ENCODE measurements at regions not wholly inside any gene's neighbourhood (a gene's known extent, or its start where the extent isn't known, plus 50 kb on each side); places are given as distances from the start of the nearest gene placed in this dataset.

DNA sequence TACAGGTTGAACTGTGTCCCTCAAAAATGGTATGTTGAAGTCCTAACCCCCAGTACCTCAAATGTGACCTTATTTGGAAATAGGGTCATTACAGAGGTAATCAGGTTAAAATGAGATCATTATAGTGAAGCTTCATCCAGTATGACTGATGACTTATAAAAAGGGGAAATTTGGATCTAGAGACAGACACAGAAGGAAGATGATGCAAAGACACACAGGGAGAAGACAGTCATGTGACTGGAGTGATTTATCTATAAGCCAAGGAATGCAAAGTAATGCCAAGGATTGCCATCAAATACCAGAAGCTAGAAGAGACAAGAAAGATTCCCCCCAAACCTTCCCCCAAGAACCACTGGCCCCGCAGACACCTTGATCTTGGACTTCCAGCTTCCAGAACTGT lies 155.2 kb downstream of the RBMX2 start:
- CTCF ChIA-PET, result interaction anchor here (0.8 to 0.9 kb wide), 2 partner anchors 17 to 360 kb away, joined by 3 to 4 read pairs; no protein-coding TSS in a partner anchor
- POLR2A ChIA-PET, result no interaction called here
- DNase-seq (ENCODE audit: low read depth, low spot score), result no peak

More for the DNA sequence above, 155.2 kb downstream of the RBMX2 start:
- TF ChIP-seq POLR2AphosphoS5 (IDR thresholded peaks at IDR 0.05; ENCODE audit: insufficient read depth, low read depth, low read length), result no peak
- no peak for TF ChIP-seq FOS (IDR thresholded peaks at IDR 0.05; ENCODE audit: borderline replicate concordance, insufficient read depth, low read length)
- TF ChIP-seq JUN (IDR thresholded peaks at IDR 0.05; ENCODE audit: borderline replicate concordance, insufficient read depth, insufficient read length, low read depth), result no peak
- TF ChIP-seq GATA2 (IDR thresholded peaks at IDR 0.05; ENCODE audit: insufficient read depth, insufficient read length, low read depth, low read length), result no peak
- TF ChIP-seq POLR2A (IDR thresholded peaks at IDR 0.05; ENCODE audit: low read depth, low read length), result no peak
- TF ChIP-seq, protein P1, sequence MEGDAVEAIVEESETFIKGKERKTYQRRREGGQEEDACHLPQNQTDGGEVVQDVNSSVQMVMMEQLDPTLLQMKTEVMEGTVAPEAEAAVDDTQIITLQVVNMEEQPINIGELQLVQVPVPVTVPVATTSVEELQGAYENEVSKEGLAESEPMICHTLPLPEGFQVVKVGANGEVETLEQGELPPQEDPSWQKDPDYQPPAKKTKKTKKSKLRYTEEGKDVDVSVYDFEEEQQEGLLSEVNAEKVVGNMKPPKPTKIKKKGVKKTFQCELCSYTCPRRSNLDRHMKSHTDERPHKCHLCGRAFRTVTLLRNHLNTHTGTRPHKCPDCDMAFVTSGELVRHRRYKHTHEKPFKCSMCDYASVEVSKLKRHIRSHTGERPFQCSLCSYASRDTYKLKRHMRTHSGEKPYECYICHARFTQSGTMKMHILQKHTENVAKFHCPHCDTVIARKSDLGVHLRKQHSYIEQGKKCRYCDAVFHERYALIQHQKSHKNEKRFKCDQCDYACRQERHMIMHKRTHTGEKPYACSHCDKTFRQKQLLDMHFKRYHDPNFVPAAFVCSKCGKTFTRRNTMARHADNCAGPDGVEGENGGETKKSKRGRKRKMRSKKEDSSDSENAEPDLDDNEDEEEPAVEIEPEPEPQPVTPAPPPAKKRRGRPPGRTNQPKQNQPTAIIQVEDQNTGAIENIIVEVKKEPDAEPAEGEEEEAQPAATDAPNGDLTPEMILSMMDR (IDR thresholded peaks at IDR 0.05; ENCODE audit: extremely low read depth in 1 of 2, insufficient read depth in 1 of 2, low read depth in 1 of 2, low read length in 2 of 2), result no peak
- TF ChIP-seq EZH2 (IDR thresholded peaks at IDR 0.05; ENCODE audit: borderline replicate concordance, low read depth, low read length, severe bottlenecking), result no peak
- no peak for TF ChIP-seq MYC (IDR thresholded peaks at IDR 0.05; ENCODE audit: low read depth, low read length)
- TF ChIP-seq, protein P2, sequence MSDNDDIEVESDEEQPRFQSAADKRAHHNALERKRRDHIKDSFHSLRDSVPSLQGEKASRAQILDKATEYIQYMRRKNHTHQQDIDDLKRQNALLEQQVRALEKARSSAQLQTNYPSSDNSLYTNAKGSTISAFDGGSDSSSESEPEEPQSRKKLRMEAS (IDR thresholded peaks at IDR 0.05; ENCODE audit: insufficient read depth, insufficient read length), result no peak
- H3K36me3 ChIP-seq (ENCODE audit: control insufficient read depth in 2 of 2, extremely low read depth in 1 of 2, insufficient read depth in 2 of 2, low read length in 2 of 2), result no peaks in the 10 kb centered on the region
- H3K79me2 ChIP-seq (ENCODE audit: control insufficient read depth, insufficient read depth, low read length), result no peaks in the 10 kb centered on the region
- H2AFZ ChIP-seq (ENCODE audit: low read depth, low read length), result no peak overlapping the region
- no peak overlapping the region for H3K27ac ChIP-seq (ENCODE audit: insufficient read depth, low read depth, low read length)
- dilution Hi-C loops (cut with MboI; ENCODE audit: extremely low pct_ligation_motif_present, low sequenced_read_pairs) (no loop called here), intact Hi-C loops (cut with micrococcal nuclease) (no loop called here)
- no peaks in the 10 kb centered on the region for H3K9me1 ChIP-seq (replicated peaks; ENCODE audit: control insufficient read depth, extremely low read depth, insufficient read depth, low read length)
- H4K20me1 ChIP-seq (replicated peaks; ENCODE audit: control insufficient read depth, extremely low read depth, insufficient read depth, low read length), result no peaks in the 10 kb centered on the region
- no peak for FAIRE-seq
- H3K4me2 ChIP-seq (ENCODE audit: insufficient read depth, low read length), result no peak overlapping the region
- no TSS peak for BruUV-seq (replicated peaks)
- H3K27me3 ChIP-seq (ENCODE audit: control insufficient read depth in 2 of 2, insufficient read depth in 2 of 2, low read length in 2 of 2), result no peaks in the 10 kb centered on the region
- H3K4me1 ChIP-seq (ENCODE audit: control insufficient read depth, extremely low read depth, insufficient read depth, low read length), result no peaks in the 10 kb centered on the region
- no peaks in the 10 kb centered on the region for H3K9me3 ChIP-seq (replicated peaks; ENCODE audit: control insufficient read depth, insufficient read depth, low read length)
- no peak overlapping the region for H3K4me3 ChIP-seq (replicated peaks in 1 of 3; ENCODE audit: insufficient read depth in 1 of 3, low read depth in 1 of 3, low read length in 3 of 3)
- no peak overlapping the region for H3K9ac ChIP-seq (replicated peaks; ENCODE audit: extremely low read depth, insufficient read depth, low read length)
